Endothelial cell of umbilical vein (primary cell): ENCODE measurements at regions not wholly inside any gene's neighbourhood (a gene's known extent, or its start where the extent isn't known, plus 50 kb on each side); places are given as distances from the start of the nearest gene placed in this dataset.

Source experiments
- BruUV-seq: library from RNA; stranded (reverse); fragments of 400-500 nt; replicated peaks from 2 replicates; lab custom pipeline; 2021; lab: Mats Ljungman, UMichigan
- CTCF ChIA-PET: fragments of 300-600, 350-600 bp; sonication (Branson Sonifier 250); formaldehyde crosslinking; loops from one replicate; lab custom pipeline; 2021; ENCODE audit warnings: antibody characterized with exemption, inconsistent platforms; lab: Charles Lee
- POLR2A ChIA-PET: fragments of 300-600, 350-600 bp; sonication (Branson Sonifier 250); formaldehyde crosslinking; loops from one replicate; lab custom pipeline; 2021; ENCODE audit warnings: antibody characterized with exemption, inconsistent platforms; lab: Charles Lee
- DNase-seq: peaks from one replicate; pipeline ENCODE4 v3.0.0-alpha.2; 2011; ENCODE audit warnings: low read depth, low spot score
- FAIRE-seq: peaks from 2 replicates; lab custom pipeline; 2011; peaks lifted over from hg19 to GRCh38; lab: Jason Lieb, UNC
- H2AFZ ChIP-seq: 2 replicates; pipeline ENCODE4 v1.6.0; 2012; ENCODE audit warnings: low read depth, low read length, control low read depth, inconsistent platforms
- H3K27ac ChIP-seq: 2 replicates; pipeline ENCODE4 v1.5.1; 2011; ENCODE audit warnings: low read depth, mild to moderate bottlenecking, control low read depth, low read length, moderate library complexity; ENCODE audit not compliant: insufficient read depth
- H3K27me3 ChIP-seq, 2 experiments: 2 replicates each; pipeline versions ENCODE4 v1.6.0 to v1.6.1; 2011; ENCODE audit warnings: low read length in 2 of 2, mixed read lengths in 1 of 2; ENCODE audit not compliant: control insufficient read depth in 2 of 2, insufficient read depth in 2 of 2
- H3K36me3 ChIP-seq, 2 experiments: 2 replicates in 1 of 2; 3 replicates in 1 of 2; pipeline ENCODE4 v1.5.1; 2011; ENCODE audit warnings: low read length in 2 of 2, mild to moderate bottlenecking in 1 of 2, moderate library complexity in 1 of 2; ENCODE audit not compliant: control insufficient read depth in 2 of 2, insufficient read depth in 2 of 2; ENCODE audit errors: extremely low read depth in 1 of 2
- H3K4me1 ChIP-seq: 3 replicates; pipeline ENCODE4 v1.5.1; 2011; ENCODE audit warnings: mild to moderate bottlenecking, low read length; ENCODE audit not compliant: control insufficient read depth, insufficient read depth; ENCODE audit errors: extremely low read depth
- H3K4me2 ChIP-seq: 2 replicates; pipeline ENCODE4 v1.6.1; 2011; ENCODE audit warnings: low read length, control low read depth, mixed read lengths; ENCODE audit not compliant: insufficient read depth
- H3K4me3 ChIP-seq, 3 experiments: fragments of 200-600 bp in 1 of 3; sonication (generic), shearing (Covaris generic) in 1 of 3; replicated peaks in 1 of 3; 2 replicates each; pipeline ENCODE4 v1.5.1; 2011 to 2016; ENCODE audit warnings: control low read depth in 3 of 3, low read length in 3 of 3, mild to moderate bottlenecking in 2 of 3, inconsistent platforms in 1 of 3, low read depth in 1 of 3, moderate library complexity in 1 of 3; ENCODE audit not compliant: insufficient read depth in 1 of 3
- H3K79me2 ChIP-seq: 2 replicates; pipeline ENCODE4 v1.6.0; 2012; ENCODE audit warnings: low read length, inconsistent platforms; ENCODE audit not compliant: control insufficient read depth, insufficient read depth
- H3K9ac ChIP-seq: replicated peaks from 2 replicates; pipeline ENCODE3; 2011; ENCODE audit warnings: low read length, control low read depth; ENCODE audit not compliant: insufficient read depth; ENCODE audit errors: extremely low read depth
- H3K9me1 ChIP-seq: replicated peaks from 3 replicates; pipeline ENCODE4 v1.6.0; 2011; ENCODE audit warnings: mild to moderate bottlenecking, low read length; ENCODE audit not compliant: control insufficient read depth, insufficient read depth; ENCODE audit errors: extremely low read depth
- H3K9me3 ChIP-seq: replicated peaks from 2 replicates; pipeline ENCODE4 v1.5.1; 2012; ENCODE audit warnings: low read length, inconsistent platforms; ENCODE audit not compliant: control insufficient read depth, insufficient read depth
- H4K20me1 ChIP-seq: replicated peaks from 2 replicates; pipeline ENCODE3; 2011; ENCODE audit warnings: mild to moderate bottlenecking, low read length; ENCODE audit not compliant: control insufficient read depth, insufficient read depth; ENCODE audit errors: extremely low read depth
- CTCF ChIP-seq, 2 donors: IDR thresholded peaks; 1 replicate in 1 of 2; 2 replicates in 1 of 2; pipeline ENCODE4 v1.5.1; 2011; ENCODE audit warnings: low read length in 2 of 2, mild to moderate bottlenecking in 2 of 2, moderate library complexity in 2 of 2, control low read depth in 1 of 2, inconsistent platforms in 1 of 2, low read depth in 1 of 2; ENCODE audit not compliant: insufficient read depth in 1 of 2; ENCODE audit errors: extremely low read depth in 1 of 2
- EZH2 ChIP-seq: IDR thresholded peaks from 2 replicates; pipeline ENCODE4 v1.6.1; 2012; ENCODE audit warnings: borderline replicate concordance, low read depth, mild to moderate bottlenecking, moderate library complexity, low read length, inconsistent platforms; ENCODE audit not compliant: severe bottlenecking
- FOS ChIP-seq: IDR thresholded peaks from 2 replicates; pipeline ENCODE4 v1.6.1; 2011; ENCODE audit warnings: mild to moderate bottlenecking, low read length, moderate library complexity, borderline replicate concordance; ENCODE audit not compliant: insufficient read depth
- GATA2 ChIP-seq: IDR thresholded peaks from 2 replicates; pipeline ENCODE4 v1.7.0; 2011; ENCODE audit warnings: low read depth, mild to moderate bottlenecking, moderate library complexity, mixed read lengths, low read length; ENCODE audit not compliant: insufficient read length, insufficient read depth
- JUN ChIP-seq: IDR thresholded peaks from 2 replicates; pipeline ENCODE4 v1.6.1; 2011; ENCODE audit warnings: borderline replicate concordance, low read depth; ENCODE audit not compliant: insufficient read length, insufficient read depth
- MAX ChIP-seq: IDR thresholded peaks from 2 replicates; pipeline ENCODE4 v1.6.1; 2011; ENCODE audit not compliant: insufficient read depth, insufficient read length
- MYC ChIP-seq: IDR thresholded peaks from one replicate; pipeline ENCODE4 v1.6.1; 2011; ENCODE audit warnings: mild to moderate bottlenecking, low read depth, low read length
- POLR2A ChIP-seq: IDR thresholded peaks from 2 replicates; pipeline ENCODE4 v1.6.1; 2012; ENCODE audit warnings: low read depth, mild to moderate bottlenecking, control low read depth, low read length
- POLR2AphosphoS5 ChIP-seq: IDR thresholded peaks from 2 replicates; pipeline ENCODE4 v1.6.1; 2012; ENCODE audit warnings: low read depth, mild to moderate bottlenecking, control low read depth, low read length, moderate library complexity; ENCODE audit not compliant: insufficient read depth
- dilution Hi-C: fragments of 300-500 bp; cut with MboI; formaldehyde crosslinking; loops from one replicate; pipeline ENCODE4 v1.15.0; 2019; ENCODE audit warnings: low sequenced_read_pairs; ENCODE audit not compliant: extremely low pct_ligation_motif_present
- intact Hi-C: fragments of 100-400 bp; cut with micrococcal nuclease; formaldehyde crosslinking; loops from one replicate; pipeline ENCODE4 v1.10.0; 2022

GRCh38 chr5:54388811-54389210 is 66.7 kb upstream of the HSPB3 start:
- no peaks in the 10 kb centered on the region for H4K20me1 ChIP-seq
- dilution Hi-C loops: no loop called here

More at GRCh38 chr5:54388811-54389210, 66.7 kb upstream of the HSPB3 start:
- H3K4me3 ChIP-seq: no peak overlapping the region
- H3K27ac ChIP-seq: no peak overlapping the region
- ChIA-PET CTCF (interaction anchor here (0.8 to 1.2 kb wide), 4 partner anchors 18 to 101 kb away, joined by 3 read pairs; no protein-coding TSS in a partner anchor), POLR2A (no interaction called here)
- H3K9me3 ChIP-seq: no peaks in the 10 kb centered on the region
- no peak overlapping the region for H2AFZ ChIP-seq
- peaks cover 0 to 2% of the 10 kb centered on the region in 2 experiments for H3K27me3 ChIP-seq
- H3K4me2 ChIP-seq: no peak overlapping the region
- no peak for TF ChIP-seq POLR2A
- no peak for TF ChIP-seq CTCF (IDR thresholded peaks at IDR 0.05; ENCODE audit: extremely low read depth in 1 of 2, insufficient read depth in 1 of 2, low read depth in 1 of 2, low read length in 2 of 2)
- no peak for TF ChIP-seq EZH2
- no peak for TF ChIP-seq GATA2
- TF ChIP-seq FOS: no peak
- TF ChIP-seq JUN: no peak
- TF ChIP-seq MYC: no peak
- TF ChIP-seq POLR2AphosphoS5: no peak
- TF ChIP-seq MAX: no peak
- H3K4me1 ChIP-seq: no peaks in the 10 kb centered on the region
- no peaks in the 10 kb centered on the region for H3K36me3 ChIP-seq
- no peak for FAIRE-seq
- H3K79me2 ChIP-seq: no peaks in the 10 kb centered on the region
- BruUV-seq: no TSS peak
- H3K9ac ChIP-seq: no peak overlapping the region
- intact Hi-C loops: no loop called here
- DNase-seq: no peak
- no peaks in the 10 kb centered on the region for H3K9me1 ChIP-seq
